ENCODE measurements at regions not wholly inside any gene's neighbourhood (a gene's known extent, or its start where the extent isn't known, plus 50 kb on each side); places are given as distances from the start of the nearest gene placed in this dataset.

DNA sequence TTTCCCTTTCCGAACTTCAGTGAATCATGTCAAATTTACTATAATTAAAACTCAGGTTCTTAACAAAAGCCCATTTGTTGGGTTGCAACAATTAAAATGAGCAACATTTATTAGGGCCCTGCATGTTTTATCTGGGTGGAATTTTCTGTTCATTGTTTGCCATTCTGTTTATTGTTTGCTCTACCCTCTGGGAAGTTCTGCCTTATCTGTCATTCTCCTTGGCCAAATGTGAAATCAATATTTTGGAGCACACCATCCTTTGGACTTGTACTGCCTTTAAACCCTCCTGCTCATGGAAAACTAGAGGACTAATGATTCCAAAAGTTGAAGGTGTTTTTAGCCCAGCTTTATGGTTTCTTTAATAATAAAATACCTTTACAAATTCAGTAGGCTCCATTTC lies 134.5 kb upstream of the KCND2 start:
- Mint-ChIP-seq H3K27me3 (no peaks in the 10 kb centered on the region), H3K9me3 (no peaks in the 10 kb centered on the region), H3K4me3 (no peak overlapping the region), H3K4me1 (ENCODE audit: unreplicated experiment) (no peaks in the 10 kb centered on the region), H3K36me3 (no peaks in the 10 kb centered on the region), H3K27ac (no peak overlapping the region)
- DNase-seq (ENCODE audit: extremely low spot score, unreplicated experiment), result no peak
- TF ChIP-seq CTCF (conservative IDR thresholded peaks at IDR 0.05), result no peak

DNA sequence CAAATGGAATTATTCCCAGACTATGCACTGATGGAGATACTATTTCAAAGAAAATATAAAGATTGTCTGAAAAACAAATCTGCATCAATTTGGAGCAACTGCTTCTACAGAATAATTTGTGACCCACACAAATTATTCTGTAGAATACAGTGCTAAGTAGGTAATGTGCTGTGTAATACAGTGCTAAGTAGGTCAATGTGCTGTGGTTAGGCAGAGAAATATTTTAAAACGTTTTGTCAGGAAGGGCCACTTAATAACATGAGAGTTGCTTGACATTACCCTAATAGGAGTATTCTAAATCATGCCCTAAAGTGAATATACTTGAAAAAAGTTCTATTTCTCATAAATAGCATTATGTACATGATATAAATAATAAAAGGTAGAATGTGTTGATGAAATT lies 116.5 kb upstream of the KCND2 start:
- H3K9me3 Mint-ChIP-seq, result no peaks in the 10 kb centered on the region
- no peaks in the 10 kb centered on the region for H3K27me3 Mint-ChIP-seq
- H3K36me3 Mint-ChIP-seq, result no peaks in the 10 kb centered on the region

DNA sequence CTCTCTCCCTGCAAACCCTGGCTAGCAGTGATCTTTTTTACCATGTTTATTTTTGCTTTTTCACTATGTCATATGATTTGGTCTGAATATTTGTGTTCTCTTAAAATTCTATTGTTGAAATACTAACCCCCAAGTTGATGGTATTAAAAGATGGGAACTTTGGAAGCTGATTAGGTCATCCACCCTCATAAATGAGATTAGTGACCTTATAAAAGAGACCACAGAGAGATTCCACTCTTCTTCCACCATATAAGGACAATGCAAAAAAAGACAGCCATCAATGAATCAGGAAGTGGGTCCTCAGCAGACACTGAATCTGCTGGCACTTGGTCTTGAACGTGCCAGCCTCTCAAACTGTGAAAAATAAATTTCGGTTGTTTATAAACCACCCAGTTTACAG lies 112.8 kb upstream of the KCND2 start:
- H3K9me3 Mint-ChIP-seq, result no peaks in the 10 kb centered on the region
- no peak for DNase-seq (ENCODE audit: extremely low spot score, unreplicated experiment)
- no peaks in the 10 kb centered on the region for H3K27me3 Mint-ChIP-seq
- H3K27ac Mint-ChIP-seq, result no peak overlapping the region
- H3K4me3 Mint-ChIP-seq, result no peak overlapping the region
- TF ChIP-seq CTCF (conservative IDR thresholded peaks at IDR 0.05), result no peak
- H3K36me3 Mint-ChIP-seq, result no peaks in the 10 kb centered on the region
- no peaks in the 10 kb centered on the region for H3K4me1 Mint-ChIP-seq (ENCODE audit: unreplicated experiment)

More for the DNA sequence above, 116.5 kb upstream of the KCND2 start:
- Mint-ChIP-seq H3K27ac (no peak overlapping the region), H3K4me1 (ENCODE audit: unreplicated experiment) (no peaks in the 10 kb centered on the region), H3K4me3 (no peak overlapping the region)
- no peak for DNase-seq (ENCODE audit: extremely low spot score, unreplicated experiment)
- TF ChIP-seq CTCF (conservative IDR thresholded peaks at IDR 0.05), result no peak

GRCh38 chr7:120163449-120163848 lies 109.5 kb upstream of the KCND2 start:
- no peak overlapping the region for H3K27ac Mint-ChIP-seq
- TF ChIP-seq CTCF (conservative IDR thresholded peaks at IDR 0.05), result no peak
- H3K4me3 Mint-ChIP-seq, result no peak overlapping the region
- no peaks in the 10 kb centered on the region for H3K27me3 Mint-ChIP-seq
- H3K9me3 Mint-ChIP-seq, result no peaks in the 10 kb centered on the region
- H3K36me3 Mint-ChIP-seq, result no peaks in the 10 kb centered on the region
- DNase-seq (ENCODE audit: extremely low spot score, unreplicated experiment), result no peak
- H3K4me1 Mint-ChIP-seq (ENCODE audit: unreplicated experiment), result no peaks in the 10 kb centered on the region

- TF ChIP-seq CTCF (conservative IDR thresholded peaks at IDR 0.05), result no peak
- Mint-ChIP-seq H3K27me3 (no peaks in the 10 kb centered on the region), H3K36me3 (no peaks in the 10 kb centered on the region), H3K27ac (no peak overlapping the region), H3K9me3 (no peaks in the 10 kb centered on the region), H3K4me1 (ENCODE audit: unreplicated experiment) (no peaks in the 10 kb centered on the region), H3K4me3 (no peak overlapping the region)
- DNase-seq (ENCODE audit: extremely low spot score, unreplicated experiment), result no peak
These were observed 107.7 kb upstream of the KCND2 start for GRCh38 chr7:120165227-120165626.

GRCh38 chr7:120168066-120168465 lies 104.9 kb upstream of the KCND2 start:
- Mint-ChIP-seq H3K27ac (no peak overlapping the region), H3K9me3 (no peaks in the 10 kb centered on the region), H3K36me3 (no peaks in the 10 kb centered on the region), H3K4me1 (ENCODE audit: unreplicated experiment) (no peaks in the 10 kb centered on the region), H3K4me3 (no peak overlapping the region), H3K27me3 (no peaks in the 10 kb centered on the region)
- TF ChIP-seq CTCF (conservative IDR thresholded peaks at IDR 0.05), result no peak
- no peak for DNase-seq (ENCODE audit: extremely low spot score, unreplicated experiment)
